Body of pancreas (tissue), 4 donors: ENCODE measurements at regions not wholly inside any gene's neighbourhood (a gene's known extent, or its start where the extent isn't known, plus 50 kb on each side); places are given as distances from the start of the nearest gene placed in this dataset.

ENCODE experiments used
- ATAC-seq: fragments of 150-250 bp; one replicate; pipeline ENCODE4 v1.9.1; 2016
- DNase-seq, 4 donors: peaks; one replicate each; pipeline ENCODE4 v3.0.0-alpha.2; 2019
- H3K27ac ChIP-seq, 4 donors: fragments of 200-600 bp; sonication (generic); 1 replicate in 3 of 4; 2 replicates in 1 of 4; pipeline versions ENCODE4 v1.5.1 to v1.6.1; 2016 to 2019; ENCODE audit warnings: mild to moderate bottlenecking in 1 of 4, mixed read lengths in 1 of 4, moderate library complexity in 1 of 4
- H3K27me3 ChIP-seq, 2 donors: fragments of 200-600 bp; sonication (generic); one replicate each; pipeline ENCODE4 v1.6.0; 2016; ENCODE audit warnings: mild to moderate bottlenecking in 1 of 2
- H3K36me3 ChIP-seq, 2 donors: fragments of 200-600 bp; sonication (generic); replicated peaks in 1 of 2; 2 replicates each; pipeline ENCODE4 v1.5.1; 2016; ENCODE audit warnings: low read depth in 2 of 2; ENCODE audit not compliant: insufficient read depth in 1 of 2
- H3K4me1 ChIP-seq: fragments of 200-600 bp; sonication (generic); one replicate; pipeline ENCODE4 v1.6.0; 2016
- H3K4me3 ChIP-seq, 2 donors: fragments of 200-600 bp; sonication (generic); 1 replicate in 1 of 2; 2 replicates in 1 of 2; pipeline ENCODE4 v1.5.1; 2016 to 2019
- H3K9me3 ChIP-seq, 3 donors: fragments of 200-600 bp; sonication (generic); 1 replicate in 2 of 3; 2 replicates in 1 of 3; pipeline ENCODE4 v1.5.1; 2016
- POLR2A ChIP-seq, 3 donors: fragments of 450-650 bp; IDR thresholded peaks; one replicate each; pipeline ENCODE4 v1.6.1; 2016; ENCODE audit warnings: antibody characterized with exemption in 3 of 3, mild to moderate bottlenecking in 2 of 3
- WGBS, 2 donors: methylation state at CpG; one replicate each; pipeline ENCODE4 v1.1.5; 2017; 5-methylcytosine and 5-hydroxymethylcytosine counted together
- intact Hi-C: fragments of 100-400 bp; cut with DNase I; formaldehyde crosslinking; loops from one replicate; pipeline ENCODE4 v1.15.1; 2023
- TF ChIP-seq, protein P1 (sequence below), 7 experiments: fragments of 450-650 bp in 4 of 7; fragments of 200-600 bp in 3 of 7; sonication (generic) in 3 of 7; IDR thresholded peaks; one replicate each; pipeline ENCODE4 v1.5.1; 2016 to 2019; ENCODE audit warnings: antibody characterized with exemption in 7 of 7

DNA sequence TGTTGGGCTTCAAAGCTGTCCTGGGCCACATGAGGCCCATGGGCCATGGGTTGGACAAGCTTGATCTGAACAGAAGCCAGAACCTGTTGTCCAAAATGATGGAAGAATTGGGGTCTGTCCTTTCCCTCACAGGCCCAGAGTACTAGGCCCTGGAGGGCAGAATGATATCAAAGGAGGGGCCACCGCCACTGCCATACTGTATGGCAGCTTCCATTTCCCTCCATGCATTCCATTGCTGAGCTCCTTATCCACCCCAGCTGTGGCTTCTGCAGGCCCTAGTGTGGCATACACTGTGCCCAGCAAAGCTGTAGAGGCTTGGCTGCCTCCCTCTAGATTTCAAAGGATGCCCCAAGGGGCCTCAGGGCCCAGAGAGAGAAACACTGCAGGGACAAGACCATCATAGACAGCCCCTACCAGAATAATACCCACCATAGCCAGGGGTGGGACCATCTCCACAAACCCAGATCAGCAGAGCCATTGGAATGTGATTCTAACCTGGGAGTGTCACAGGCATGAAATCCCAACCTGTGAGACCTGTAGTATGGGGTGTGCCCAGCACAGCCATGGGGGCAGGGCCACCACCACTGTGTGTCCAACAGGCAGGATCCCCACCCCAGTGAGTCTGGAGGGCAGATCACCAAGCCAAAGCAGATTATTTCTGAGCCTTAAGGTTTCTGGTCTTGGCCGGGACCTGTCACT, 61.4 kb upstream of the BEGAIN start:
- DNase-seq (peak in 1 of 4 donors; percentile 43), ATAC-seq (peak; percentile 13)
- Histone ChIP-seq H3K9me3 (no peaks in the 10 kb centered on the region), H3K27me3 (no peaks in the 10 kb centered on the region), H3K4me1 (peaks cover 47% of the 10 kb centered on the region), H3K4me3 (no peak overlapping the region), H3K36me3 (no peaks in the 10 kb centered on the region), H3K27ac (peak overlapping the region in 3 of 4 donors; percentile 59 to 74 (median 72))
- TF ChIP-seq, protein P1, sequence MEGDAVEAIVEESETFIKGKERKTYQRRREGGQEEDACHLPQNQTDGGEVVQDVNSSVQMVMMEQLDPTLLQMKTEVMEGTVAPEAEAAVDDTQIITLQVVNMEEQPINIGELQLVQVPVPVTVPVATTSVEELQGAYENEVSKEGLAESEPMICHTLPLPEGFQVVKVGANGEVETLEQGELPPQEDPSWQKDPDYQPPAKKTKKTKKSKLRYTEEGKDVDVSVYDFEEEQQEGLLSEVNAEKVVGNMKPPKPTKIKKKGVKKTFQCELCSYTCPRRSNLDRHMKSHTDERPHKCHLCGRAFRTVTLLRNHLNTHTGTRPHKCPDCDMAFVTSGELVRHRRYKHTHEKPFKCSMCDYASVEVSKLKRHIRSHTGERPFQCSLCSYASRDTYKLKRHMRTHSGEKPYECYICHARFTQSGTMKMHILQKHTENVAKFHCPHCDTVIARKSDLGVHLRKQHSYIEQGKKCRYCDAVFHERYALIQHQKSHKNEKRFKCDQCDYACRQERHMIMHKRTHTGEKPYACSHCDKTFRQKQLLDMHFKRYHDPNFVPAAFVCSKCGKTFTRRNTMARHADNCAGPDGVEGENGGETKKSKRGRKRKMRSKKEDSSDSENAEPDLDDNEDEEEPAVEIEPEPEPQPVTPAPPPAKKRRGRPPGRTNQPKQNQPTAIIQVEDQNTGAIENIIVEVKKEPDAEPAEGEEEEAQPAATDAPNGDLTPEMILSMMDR (IDR thresholded peaks at IDR 0.05) = no peak
- TF ChIP-seq POLR2A (IDR thresholded peaks at IDR 0.05) = no peak
- 86 to 89% methylated on average over 2 of the region's 2 CpGs for WGBS, 2 donors
- intact Hi-C loops = loop anchor here (10.0 kb wide), 1 partner anchor 124 kb away; no protein-coding TSS in a partner anchor

DNA sequence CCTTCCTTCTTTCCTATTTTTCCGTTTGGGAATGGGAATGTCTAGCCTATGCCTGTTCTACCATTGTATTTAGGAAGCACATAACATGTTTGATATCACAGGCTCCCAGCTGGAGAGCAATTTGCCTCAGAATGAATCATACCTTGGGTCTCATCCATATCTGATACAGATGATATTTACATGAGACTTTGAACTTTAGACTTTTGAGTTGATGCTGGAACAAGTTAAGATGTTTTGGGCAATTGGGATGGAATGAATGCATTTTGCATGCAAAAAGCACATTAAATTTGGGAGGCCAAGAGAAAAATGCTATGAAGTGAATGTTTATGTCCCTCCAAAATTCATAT, 61.9 kb upstream of the BEGAIN start:
- ATAC-seq (peak; percentile 59), DNase-seq (peak in 3 of 4 donors; percentile 37 to 58 (median 52))
- Histone ChIP-seq H3K4me3 (no peak overlapping the region), H3K4me1 (peaks cover 49% of the 10 kb centered on the region), H3K27me3 (no peaks in the 10 kb centered on the region), H3K27ac (peak overlapping the region in 3 of 4 donors; percentile 59 to 74 (median 72)), H3K9me3 (no peaks in the 10 kb centered on the region), H3K36me3 (no peaks in the 10 kb centered on the region)
- WGBS, 2 donors = 11 to 33% methylated on average over 1 of the region's 1 CpG
- TF ChIP-seq, protein P1 (IDR thresholded peaks at IDR 0.05) = no peak
- no peak for TF ChIP-seq POLR2A (IDR thresholded peaks at IDR 0.05)
- intact Hi-C loops = loop anchor here (10.0 kb wide), 1 partner anchor 124 kb away; no protein-coding TSS in a partner anchor

DNA sequence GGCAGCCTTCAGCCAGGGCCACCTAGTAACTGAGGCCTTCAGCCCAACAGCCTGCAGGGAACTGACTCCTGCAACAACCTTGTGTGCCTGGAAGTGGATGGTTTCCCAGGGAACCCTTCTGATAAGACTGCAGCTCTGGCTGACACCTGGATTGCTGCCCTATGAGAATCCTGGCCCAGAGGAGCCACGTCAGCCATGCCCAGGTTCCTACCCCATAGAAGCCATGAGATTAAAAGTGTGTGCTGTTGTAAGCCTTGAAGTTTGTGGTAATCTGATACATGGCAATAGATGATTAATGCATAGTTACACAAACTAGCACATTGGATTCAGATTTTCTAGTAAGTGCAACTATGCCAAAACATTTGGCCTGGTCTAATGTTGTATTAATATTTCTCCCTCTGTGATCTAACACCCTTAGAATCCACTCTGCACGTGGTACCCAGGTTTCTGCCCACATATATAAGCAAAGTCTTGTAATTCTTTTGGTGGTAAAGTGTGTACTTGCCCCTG, 64.8 kb upstream of the BEGAIN start:
- H3K4me3 ChIP-seq = no peak overlapping the region
- peak overlapping the region; percentile 61 to 77 (median 74) for H3K27ac ChIP-seq
- DNase-seq (peak; percentile 80 to 90 (median 88)), ATAC-seq (peak; percentile 90)
- intact Hi-C loops = loop anchor here (10.0 kb wide), 2 partner anchors 267 to 983 kb away; no protein-coding TSS in a partner anchor
- no peaks in the 10 kb centered on the region for H3K9me3 ChIP-seq
- peak in 2 of 3 donors; percentile 37 to 53 for TF ChIP-seq POLR2A (IDR thresholded peaks at IDR 0.05)
- TF ChIP-seq, protein P1 (IDR thresholded peaks at IDR 0.05) = no peak
- 19 to 29% methylated on average over 2 of the region's 2 CpGs for WGBS, 2 donors
- H3K36me3 ChIP-seq = no peaks in the 10 kb centered on the region
- no peaks in the 10 kb centered on the region for H3K27me3 ChIP-seq
- H3K4me1 ChIP-seq = peaks cover 53% of the 10 kb centered on the region

DNA sequence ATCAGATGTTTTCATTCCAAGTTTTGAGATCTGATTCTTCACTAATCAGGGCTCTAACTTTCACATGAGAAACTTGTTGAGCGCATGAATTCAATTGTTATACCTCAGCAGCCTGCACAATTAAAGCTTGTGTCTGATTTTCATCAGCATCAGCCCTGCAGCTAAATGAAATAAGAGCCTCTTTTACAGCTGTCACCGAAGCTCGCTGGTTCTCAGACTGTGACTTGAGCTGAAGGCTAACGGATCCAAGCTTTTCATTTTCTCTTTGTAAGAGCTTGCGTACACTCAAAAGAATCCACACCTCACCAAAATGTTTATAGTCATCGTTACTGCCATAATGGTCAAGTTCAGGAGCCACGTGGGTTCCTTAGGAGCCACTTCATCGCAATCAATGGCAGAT, 65.5 kb upstream of the BEGAIN start:
- TF ChIP-seq, protein P1 (IDR thresholded peaks at IDR 0.05) = no peak
- TF ChIP-seq POLR2A (IDR thresholded peaks at IDR 0.05) = no peak
- H3K4me3 ChIP-seq = no peak overlapping the region
- H3K4me1 ChIP-seq = peaks cover 53% of the 10 kb centered on the region

More for the DNA sequence above, 65.5 kb upstream of the BEGAIN start:
- H3K27ac ChIP-seq = peak overlapping the region in 3 of 4 donors; percentile 61 to 75 (median 73)
- H3K36me3 ChIP-seq = no peaks in the 10 kb centered on the region
- no peaks in the 10 kb centered on the region for H3K9me3 ChIP-seq
- no peak for ATAC-seq
- H3K27me3 ChIP-seq = no peaks in the 10 kb centered on the region
- WGBS, 2 donors = 92 to 99% methylated on average over 8 of the region's 8 CpGs
- intact Hi-C loops = loop anchor here (10.0 kb wide), 2 partner anchors 268 to 982 kb away; no protein-coding TSS in a partner anchor
- DNase-seq = no peak
